K562 (cell line): ENCODE measurements at regions not wholly inside any gene's neighbourhood (a gene's known extent, or its start where the extent isn't known, plus 50 kb on each side); places are given as distances from the start of the nearest gene placed in this dataset.

Experiments used
- CHCHD3 ChIP-seq: fragments of 250-450 bp; sonication (Bioruptor Pico); IDR thresholded peaks from 2 replicates; pipeline ENCODE4 v2.1.2; 2022; ENCODE audit warnings: mild to moderate bottlenecking
- HDAC8 ChIP-seq: fragments of 450-650 bp; IDR thresholded peaks from 2 replicates; pipeline ENCODE4 v1.6.1; 2016; ENCODE audit warnings: mild to moderate bottlenecking, missing genetic modification characterization, moderate library complexity, missing compliant biosample characterization
- NR2C2 ChIP-seq, 2 experiments: fragments of 200-800 bp in 1 of 2; sonication (Bioruptor generic) in 1 of 2; sonication (generic) in 1 of 2; formaldehyde crosslinking in 1 of 2; IDR thresholded peaks; 2 replicates each; pipeline versions ENCODE4 v1.6.1 to v1.8.0; 2016 to 2022; ENCODE audit warnings: mild to moderate bottlenecking in 1 of 2, missing compliant biosample characterization in 1 of 2, missing genetic modification characterization in 1 of 2, missing genetic modification reagents in 1 of 2
- SP1 ChIP-seq: sonication (generic); formaldehyde crosslinking; IDR thresholded peaks from 2 replicates; pipeline ENCODE4 v1.8.1; 2022; ENCODE audit warnings: mild to moderate bottlenecking, missing genetic modification reagents
- ZNF263 ChIP-seq: sonication (generic); formaldehyde crosslinking; IDR thresholded peaks from 2 replicates; pipeline ENCODE4 v1.8.0; 2022; ENCODE audit warnings: mild to moderate bottlenecking, missing genetic modification reagents, borderline replicate concordance
- ZNF444 ChIP-seq: fragments of 250-450 bp; sonication (Bioruptor Pico); IDR thresholded peaks from 2 replicates; pipeline ENCODE4 v1.4.0; 2020; ENCODE audit warnings: mild to moderate bottlenecking, moderate library complexity
- ZNF551 ChIP-seq: fragments of 250-450 bp; sonication (Bioruptor Pico); IDR thresholded peaks from 2 replicates; pipeline ENCODE4 v1.5.0; 2021; ENCODE audit warnings: mild to moderate bottlenecking, moderate library complexity
- TF ChIP-seq, protein P1 (sequence below), 2 experiments: fragments of 450-650 bp in 1 of 2; sonication (generic) in 1 of 2; formaldehyde crosslinking in 1 of 2; IDR thresholded peaks; 2 replicates each; pipeline versions ENCODE4 v1.7.1 to v1.9.0; 2016 to 2022; ENCODE audit warnings: inconsistent platforms in 1 of 2, mild to moderate bottlenecking in 1 of 2, missing genetic modification reagents in 1 of 2

- TF ChIP-seq, protein P1, sequence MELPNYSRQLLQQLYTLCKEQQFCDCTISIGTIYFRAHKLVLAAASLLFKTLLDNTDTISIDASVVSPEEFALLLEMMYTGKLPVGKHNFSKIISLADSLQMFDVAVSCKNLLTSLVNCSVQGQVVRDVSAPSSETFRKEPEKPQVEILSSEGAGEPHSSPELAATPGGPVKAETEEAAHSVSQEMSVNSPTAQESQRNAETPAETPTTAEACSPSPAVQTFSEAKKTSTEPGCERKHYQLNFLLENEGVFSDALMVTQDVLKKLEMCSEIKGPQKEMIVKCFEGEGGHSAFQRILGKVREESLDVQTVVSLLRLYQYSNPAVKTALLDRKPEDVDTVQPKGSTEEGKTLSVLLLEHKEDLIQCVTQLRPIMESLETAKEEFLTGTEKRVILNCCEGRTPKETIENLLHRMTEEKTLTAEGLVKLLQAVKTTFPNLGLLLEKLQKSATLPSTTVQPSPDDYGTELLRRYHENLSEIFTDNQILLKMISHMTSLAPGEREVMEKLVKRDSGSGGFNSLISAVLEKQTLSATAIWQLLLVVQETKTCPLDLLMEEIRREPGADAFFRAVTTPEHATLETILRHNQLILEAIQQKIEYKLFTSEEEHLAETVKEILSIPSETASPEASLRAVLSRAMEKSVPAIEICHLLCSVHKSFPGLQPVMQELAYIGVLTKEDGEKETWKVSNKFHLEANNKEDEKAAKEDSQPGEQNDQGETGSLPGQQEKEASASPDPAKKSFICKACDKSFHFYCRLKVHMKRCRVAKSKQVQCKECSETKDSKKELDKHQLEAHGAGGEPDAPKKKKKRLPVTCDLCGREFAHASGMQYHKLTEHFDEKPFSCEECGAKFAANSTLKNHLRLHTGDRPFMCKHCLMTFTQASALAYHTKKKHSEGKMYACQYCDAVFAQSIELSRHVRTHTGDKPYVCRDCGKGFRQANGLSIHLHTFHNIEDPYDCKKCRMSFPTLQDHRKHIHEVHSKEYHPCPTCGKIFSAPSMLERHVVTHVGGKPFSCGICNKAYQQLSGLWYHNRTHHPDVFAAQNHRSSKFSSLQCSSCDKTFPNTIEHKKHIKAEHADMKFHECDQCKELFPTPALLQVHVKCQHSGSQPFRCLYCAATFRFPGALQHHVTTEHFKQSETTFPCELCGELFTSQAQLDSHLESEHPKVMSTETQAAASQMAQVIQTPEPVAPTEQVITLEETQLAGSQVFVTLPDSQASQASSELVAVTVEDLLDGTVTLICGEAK (IDR thresholded peaks at IDR 0.05), result peak; percentile 87
- TF ChIP-seq, protein P1 (CRISPR knock-in tag; IDR thresholded peaks at IDR 0.05), result peak; percentile 72; the same call in 1 of the 2 replicates
- TF ChIP-seq SP1 (0 out of 2 replicates have a peak, but pooled peaks have one; percentile 35), HDAC8 (tag) (0 out of 2 replicates have a peak, but pooled peaks have one; percentile 28), ZNF444 (CRISPR knock-in tag) (no peak), ZNF551 (no peak), CHCHD3 (CRISPR knock-in tag) (0 out of 2 replicates have a peak, but pooled peaks have one; percentile 49), ZNF263 (0 out of 2 replicates have a peak, but pooled peaks have one; percentile 18), NR2C2 (CRISPR knock-in tag; IDR thresholded peaks at IDR 0.05) (0 out of 2 replicates have a peak, but pooled peaks have one; percentile 10), NR2C2 (tag; IDR thresholded peaks at IDR 0.05) (0 out of 2 replicates have a peak, but pooled peaks have one; percentile 13)
- TF ChIP-seq, all 486 proteins: peak for 8
Observed at GRCh38 chr22:20652130-20652529, 121.8 kb upstream of the SERPIND1 start (continued).
